Epithelial cell of esophagus (primary cell): ENCODE measurements at regions not wholly inside any gene's neighbourhood (a gene's known extent, or its start where the extent isn't known, plus 50 kb on each side); places are given as distances from the start of the nearest gene placed in this dataset.

Experiments
- DNase-seq: peaks from one replicate; pipeline ENCODE4 v3.0.0; 2010; ENCODE audit warnings: low read depth
- H3K4me3 ChIP-seq: 2 replicates; pipeline ENCODE4 v1.5.1; 2011; ENCODE audit warnings: mild to moderate bottlenecking, low read length, control low read depth
- TF ChIP-seq, protein P1 (sequence below): IDR thresholded peaks from 2 replicates; pipeline ENCODE4 v1.5.1; 2011; ENCODE audit warnings: low read depth, mild to moderate bottlenecking, low read length, control low read depth, inconsistent platforms; ENCODE audit not compliant: insufficient read depth; ENCODE audit errors: missing control alignments

DNA sequence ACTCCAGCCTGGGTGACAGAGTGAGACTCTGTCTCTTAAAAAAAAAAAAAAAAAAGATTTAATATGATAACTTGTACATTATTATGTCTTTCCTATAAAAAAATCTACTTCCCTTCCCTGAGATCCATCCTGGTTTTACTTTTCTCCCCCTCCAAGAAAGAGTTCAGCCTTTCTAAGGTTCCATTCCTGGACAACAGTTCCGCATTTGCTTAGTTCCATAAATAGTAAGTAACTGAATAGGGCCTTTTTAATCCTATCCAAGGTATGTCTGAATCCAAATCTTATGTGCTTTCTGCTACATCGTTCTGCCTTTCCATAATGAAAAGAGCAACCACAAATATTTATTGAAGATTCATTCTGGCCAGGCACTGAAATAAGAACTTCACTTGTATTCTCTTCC lies 187.8 kb downstream of the DACT1 start:
- H3K4me3 ChIP-seq, result no peak overlapping the region
- TF ChIP-seq, protein P1, sequence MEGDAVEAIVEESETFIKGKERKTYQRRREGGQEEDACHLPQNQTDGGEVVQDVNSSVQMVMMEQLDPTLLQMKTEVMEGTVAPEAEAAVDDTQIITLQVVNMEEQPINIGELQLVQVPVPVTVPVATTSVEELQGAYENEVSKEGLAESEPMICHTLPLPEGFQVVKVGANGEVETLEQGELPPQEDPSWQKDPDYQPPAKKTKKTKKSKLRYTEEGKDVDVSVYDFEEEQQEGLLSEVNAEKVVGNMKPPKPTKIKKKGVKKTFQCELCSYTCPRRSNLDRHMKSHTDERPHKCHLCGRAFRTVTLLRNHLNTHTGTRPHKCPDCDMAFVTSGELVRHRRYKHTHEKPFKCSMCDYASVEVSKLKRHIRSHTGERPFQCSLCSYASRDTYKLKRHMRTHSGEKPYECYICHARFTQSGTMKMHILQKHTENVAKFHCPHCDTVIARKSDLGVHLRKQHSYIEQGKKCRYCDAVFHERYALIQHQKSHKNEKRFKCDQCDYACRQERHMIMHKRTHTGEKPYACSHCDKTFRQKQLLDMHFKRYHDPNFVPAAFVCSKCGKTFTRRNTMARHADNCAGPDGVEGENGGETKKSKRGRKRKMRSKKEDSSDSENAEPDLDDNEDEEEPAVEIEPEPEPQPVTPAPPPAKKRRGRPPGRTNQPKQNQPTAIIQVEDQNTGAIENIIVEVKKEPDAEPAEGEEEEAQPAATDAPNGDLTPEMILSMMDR, result no peak
- DNase-seq, result no peak

DNA sequence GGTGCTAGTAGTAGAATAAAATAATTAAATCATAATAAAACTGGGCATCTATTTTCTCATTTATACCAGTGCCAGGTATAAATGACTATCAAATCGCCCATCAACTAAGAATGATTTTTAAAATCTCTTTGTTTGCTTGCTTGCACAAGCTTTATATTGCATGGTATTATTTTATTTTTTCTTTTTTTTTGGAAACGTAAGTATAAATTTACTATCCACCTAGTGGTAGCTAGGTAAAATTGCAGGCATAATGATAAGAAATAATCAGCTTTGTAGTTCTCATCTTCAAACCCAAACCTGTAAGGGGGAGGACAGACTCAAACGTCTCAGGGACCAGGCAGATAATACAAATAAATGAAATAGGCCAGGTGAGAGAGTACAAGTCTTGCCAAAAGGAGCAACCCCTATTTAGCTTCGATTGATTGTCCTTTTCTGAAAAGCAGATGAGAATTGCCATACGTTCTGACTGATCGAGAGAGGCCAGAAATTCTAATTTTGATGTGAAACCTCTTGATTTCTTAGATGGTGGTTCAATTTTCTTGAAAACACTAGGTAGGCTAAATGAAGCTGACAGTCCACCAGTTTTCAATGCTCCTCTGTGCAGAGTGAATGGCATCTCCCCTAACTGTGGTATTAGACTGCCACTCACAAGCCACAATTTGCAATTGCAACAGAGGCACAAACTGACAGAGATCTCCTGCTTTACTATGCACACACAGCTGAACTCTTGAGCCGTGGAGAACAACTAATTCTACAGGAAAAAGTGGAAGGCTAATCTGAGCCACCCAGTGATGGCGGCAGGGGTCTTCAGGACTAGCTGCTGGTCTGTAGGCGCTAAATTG lies 189.3 kb downstream of the DACT1 start:
- DNase-seq, result no peak
- no peak overlapping the region for H3K4me3 ChIP-seq
- TF ChIP-seq, protein P1, result no peak

DNA sequence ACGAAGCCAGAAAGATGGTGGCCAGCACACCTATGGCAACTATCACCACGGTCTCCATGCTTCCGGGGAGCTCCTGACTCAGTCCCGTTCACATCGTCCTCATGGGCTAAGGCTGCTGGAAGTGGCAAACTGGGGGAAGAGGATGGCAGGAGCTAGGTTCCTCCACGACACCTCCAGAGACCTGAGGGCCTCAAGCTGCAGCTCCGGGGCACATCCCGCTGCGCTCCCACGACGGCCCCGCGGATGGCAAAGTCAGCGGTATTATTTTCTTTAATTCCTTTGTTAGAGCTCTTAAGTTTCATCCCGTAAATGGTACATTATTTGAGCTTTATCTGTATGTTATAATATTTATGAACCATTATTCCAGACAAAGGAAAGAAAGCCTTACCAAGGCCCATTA lies 190.5 kb downstream of the DACT1 start:
- TF ChIP-seq, protein P1, result no peak
- no peak for DNase-seq
- no peak overlapping the region for H3K4me3 ChIP-seq

DNA sequence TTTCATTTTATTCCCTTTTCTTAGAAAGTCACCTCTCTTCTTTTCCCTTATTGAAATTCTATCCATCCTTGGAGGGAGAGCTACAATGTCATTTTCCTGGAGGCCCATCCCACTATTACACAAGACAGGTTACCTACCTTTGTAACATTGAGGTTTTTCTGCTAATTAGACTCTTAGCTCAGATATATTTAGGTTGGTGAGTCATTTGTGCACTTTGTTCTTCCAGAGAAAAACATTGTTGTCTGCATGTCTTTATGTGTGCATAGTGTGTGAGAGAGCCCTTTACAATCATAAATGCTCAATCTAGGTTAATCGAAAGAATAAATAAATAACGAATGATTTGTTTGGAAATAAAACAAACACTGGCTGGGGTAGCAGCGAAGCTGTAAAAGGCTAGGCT lies 191.8 kb downstream of the DACT1 start:
- no peak overlapping the region for H3K4me3 ChIP-seq
- DNase-seq, result peak; percentile 54
- TF ChIP-seq, protein P1, result no peak

DNA sequence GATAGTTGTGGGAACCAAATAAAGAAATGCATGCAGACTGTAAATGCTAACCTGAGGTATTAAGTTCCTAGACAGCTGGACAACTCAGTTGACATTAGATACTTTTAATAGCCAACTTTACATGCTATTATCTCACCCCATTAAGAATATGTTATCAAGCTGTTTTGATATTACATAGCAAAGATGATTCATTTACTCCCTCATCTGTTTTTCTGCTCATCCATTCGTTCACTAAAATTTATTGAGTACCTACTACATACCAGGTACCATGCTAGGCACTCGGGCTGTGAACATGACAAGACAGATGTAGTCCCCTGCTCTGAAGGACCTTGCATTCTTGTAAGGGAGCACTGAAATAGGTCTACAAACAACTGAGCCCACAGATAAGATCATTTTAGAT lies 192.4 kb downstream of the DACT1 start:
- no peak for DNase-seq
- no peak overlapping the region for H3K4me3 ChIP-seq
- TF ChIP-seq, protein P1, result no peak

DNA sequence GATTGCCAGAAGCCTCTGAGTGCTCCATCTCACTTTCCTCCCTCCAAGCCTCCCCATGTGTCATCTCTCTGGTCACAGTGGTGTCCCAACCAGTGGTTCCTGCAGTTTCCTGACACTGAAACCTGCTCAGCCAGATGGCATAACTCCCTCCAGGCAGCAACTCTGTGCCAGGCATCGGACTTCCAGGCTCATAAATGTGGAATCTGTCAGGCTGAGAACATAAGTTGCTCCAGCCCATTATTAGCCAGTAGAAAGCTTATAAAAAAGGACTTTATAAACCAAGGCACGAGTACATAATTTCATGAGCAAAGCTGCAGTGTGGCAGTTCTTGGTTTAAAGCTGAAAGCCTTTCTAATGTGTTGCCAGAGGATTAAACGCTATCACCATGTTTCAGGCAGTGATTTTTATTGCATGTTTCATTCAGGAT lies 194.3 kb downstream of the DACT1 start:
- TF ChIP-seq, protein P1, result no peak
- no peak overlapping the region for H3K4me3 ChIP-seq
- peak; percentile 41 for DNase-seq
